Thyroid gland (tissue), 4 donors: ENCODE measurements at regions not wholly inside any gene's neighbourhood (a gene's known extent, or its start where the extent isn't known, plus 50 kb on each side); places are given as distances from the start of the nearest gene placed in this dataset.

Experiments used
- DNase-seq, 2 donors: peaks; one replicate each; pipeline ENCODE4 v3.0.0-alpha.2; 2019
- H3K27ac ChIP-seq, 3 donors: fragments of 200-600 bp; sonication (generic); 1 replicate in 2 of 3; 2 replicates in 1 of 3; pipeline ENCODE4 v1.5.1; 2016 to 2019; ENCODE audit warnings: mild to moderate bottlenecking in 1 of 3, moderate library complexity in 1 of 3
- H3K27me3 ChIP-seq: fragments of 200-600 bp; sonication (generic); one replicate; pipeline ENCODE4 v1.5.1; 2019
- H3K36me3 ChIP-seq, 2 donors: fragments of 200-600 bp; sonication (generic); one replicate each; pipeline ENCODE4 v1.5.1; 2016 to 2019
- H3K4me1 ChIP-seq, 2 donors: fragments of 200-600 bp; sonication (generic); one replicate each; pipeline ENCODE4 v1.5.1; 2017 to 2019
- H3K4me3 ChIP-seq, 3 donors: fragments of 200-600 bp; sonication (generic); replicated peaks in 1 of 3; 1 replicate in 2 of 3; 2 replicates in 1 of 3; pipeline ENCODE4 v1.5.1; 2016; ENCODE audit warnings: mild to moderate bottlenecking in 1 of 3
- H3K9me3 ChIP-seq: fragments of 200-600 bp; sonication (generic); one replicate; pipeline ENCODE4 v1.5.1; 2017
- POLR2A ChIP-seq, 2 donors: fragments of 450-650 bp; IDR thresholded peaks; one replicate each; pipeline ENCODE4 v1.6.1; 2017; ENCODE audit warnings: antibody characterized with exemption in 2 of 2, mild to moderate bottlenecking in 2 of 2, moderate library complexity in 1 of 2
- WGBS, 2 donors: methylation state at CpG; one replicate each; pipeline ENCODE4 v1.1.5; 2017; 5-methylcytosine and 5-hydroxymethylcytosine counted together
- intact Hi-C: fragments of 100-400 bp; cut with DNase I; formaldehyde crosslinking; loops from one replicate; pipeline ENCODE4 v1.15.1; 2023
- TF ChIP-seq, protein P1 (sequence below), 6 experiments: fragments of 200-600 bp in 3 of 6; fragments of 450-650 bp in 3 of 6; sonication (generic) in 3 of 6; IDR thresholded peaks; one replicate each; pipeline ENCODE4 v1.5.1; 2016 to 2019; ENCODE audit warnings: antibody characterized with exemption in 6 of 6, mild to moderate bottlenecking in 2 of 6, inconsistent platforms in 1 of 6, moderate library complexity in 1 of 6

DNA sequence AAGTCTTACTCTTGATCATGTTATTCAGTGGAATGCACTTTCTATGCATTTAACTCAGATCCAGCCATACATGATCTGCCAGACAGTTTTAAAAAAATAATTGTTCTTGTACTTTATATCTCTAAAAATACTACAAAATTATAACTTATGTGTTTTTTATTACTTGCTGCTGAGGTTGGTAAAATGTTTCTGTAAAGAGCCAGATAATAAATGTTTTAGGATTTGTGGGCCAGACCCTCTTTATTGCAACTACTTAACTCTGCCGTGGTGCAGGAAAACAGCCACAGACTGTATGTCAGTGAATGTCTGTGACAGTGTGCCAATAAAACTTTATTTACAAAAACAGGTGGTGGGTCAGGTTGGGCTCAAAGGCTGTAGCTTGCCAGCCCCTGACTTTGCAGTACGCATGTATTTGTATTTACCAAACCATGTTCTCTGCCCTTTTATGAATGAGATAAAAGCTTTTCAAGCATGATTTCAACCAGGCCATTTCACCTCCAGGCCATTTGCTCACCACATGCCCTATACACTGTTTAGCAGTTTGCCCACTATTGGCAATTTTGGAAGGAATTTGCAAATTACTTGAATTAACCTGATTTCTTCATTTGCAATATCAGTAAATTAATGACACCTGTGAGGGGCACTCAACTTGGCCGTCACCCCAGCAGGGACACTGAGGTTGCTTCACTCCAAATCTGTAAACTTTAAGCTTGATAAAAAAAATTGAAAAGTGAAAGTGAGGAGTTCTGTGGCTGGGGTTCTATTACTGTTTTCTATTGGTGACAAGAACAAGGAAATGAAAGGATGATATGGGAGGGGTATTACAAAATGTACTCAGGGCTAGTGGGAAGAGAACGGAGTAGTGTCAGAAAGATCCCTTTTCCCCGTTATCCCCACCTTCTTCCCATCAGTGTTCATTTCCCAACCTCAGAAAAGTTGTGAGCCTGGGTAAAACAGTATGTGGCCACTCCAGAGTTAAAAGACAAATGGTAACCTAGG, 133.4 kb downstream of the CEBPB start:
- H3K9me3 ChIP-seq = no peaks in the 10 kb centered on the region
- 91 to 93% methylated on average over 5 of the region's 5 CpGs for WGBS, 2 donors
- H3K4me3 ChIP-seq = no peak overlapping the region
- H3K27ac ChIP-seq = peak overlapping the region in 1 of 3 donors; percentile 92
- TF ChIP-seq POLR2A (IDR thresholded peaks at IDR 0.05) = no peak
- TF ChIP-seq, protein P1, sequence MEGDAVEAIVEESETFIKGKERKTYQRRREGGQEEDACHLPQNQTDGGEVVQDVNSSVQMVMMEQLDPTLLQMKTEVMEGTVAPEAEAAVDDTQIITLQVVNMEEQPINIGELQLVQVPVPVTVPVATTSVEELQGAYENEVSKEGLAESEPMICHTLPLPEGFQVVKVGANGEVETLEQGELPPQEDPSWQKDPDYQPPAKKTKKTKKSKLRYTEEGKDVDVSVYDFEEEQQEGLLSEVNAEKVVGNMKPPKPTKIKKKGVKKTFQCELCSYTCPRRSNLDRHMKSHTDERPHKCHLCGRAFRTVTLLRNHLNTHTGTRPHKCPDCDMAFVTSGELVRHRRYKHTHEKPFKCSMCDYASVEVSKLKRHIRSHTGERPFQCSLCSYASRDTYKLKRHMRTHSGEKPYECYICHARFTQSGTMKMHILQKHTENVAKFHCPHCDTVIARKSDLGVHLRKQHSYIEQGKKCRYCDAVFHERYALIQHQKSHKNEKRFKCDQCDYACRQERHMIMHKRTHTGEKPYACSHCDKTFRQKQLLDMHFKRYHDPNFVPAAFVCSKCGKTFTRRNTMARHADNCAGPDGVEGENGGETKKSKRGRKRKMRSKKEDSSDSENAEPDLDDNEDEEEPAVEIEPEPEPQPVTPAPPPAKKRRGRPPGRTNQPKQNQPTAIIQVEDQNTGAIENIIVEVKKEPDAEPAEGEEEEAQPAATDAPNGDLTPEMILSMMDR (IDR thresholded peaks at IDR 0.05) = no peak
- no peaks in the 10 kb centered on the region for H3K27me3 ChIP-seq
- H3K4me1 ChIP-seq = peaks cover 22 to 31% of the 10 kb centered on the region in 2 donors
- no peak for DNase-seq
- intact Hi-C loops = no loop called here
- H3K36me3 ChIP-seq = no peaks in the 10 kb centered on the region

DNA sequence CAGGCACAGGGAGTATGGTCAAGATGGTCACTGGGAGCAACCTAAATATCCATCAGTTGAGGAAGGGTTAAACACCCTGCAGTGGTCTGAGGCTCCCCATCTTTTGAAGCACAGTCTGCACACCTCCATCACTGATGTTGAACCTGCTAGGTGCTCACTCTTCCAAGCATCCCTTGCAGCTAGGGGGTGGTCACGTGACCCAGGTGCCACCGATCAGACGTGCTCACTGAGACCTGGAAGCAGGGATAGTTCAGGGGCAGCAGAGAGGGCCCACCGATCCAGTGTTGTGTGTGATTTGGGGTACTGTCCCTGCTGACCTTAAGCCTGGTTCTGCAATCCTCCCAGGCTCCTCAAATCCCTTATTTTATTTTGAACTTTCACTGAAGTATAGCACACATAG, 134.6 kb downstream of the CEBPB start:
- Histone ChIP-seq H3K27me3 (no peaks in the 10 kb centered on the region), H3K4me1 (peaks cover 19 to 27% of the 10 kb centered on the region in 2 donors), H3K4me3 (no peak overlapping the region), H3K9me3 (no peaks in the 10 kb centered on the region), H3K36me3 (no peaks in the 10 kb centered on the region), H3K27ac (no peak overlapping the region)
- DNase-seq = peak in 1 of 2 donors; percentile 1
- intact Hi-C loops = no loop called here
- TF ChIP-seq POLR2A (IDR thresholded peaks at IDR 0.05) = no peak
- TF ChIP-seq, protein P1 (IDR thresholded peaks at IDR 0.05) = no peak
- WGBS, 2 donors = 94 to 96% methylated on average over 4 of the region's 4 CpGs

DNA sequence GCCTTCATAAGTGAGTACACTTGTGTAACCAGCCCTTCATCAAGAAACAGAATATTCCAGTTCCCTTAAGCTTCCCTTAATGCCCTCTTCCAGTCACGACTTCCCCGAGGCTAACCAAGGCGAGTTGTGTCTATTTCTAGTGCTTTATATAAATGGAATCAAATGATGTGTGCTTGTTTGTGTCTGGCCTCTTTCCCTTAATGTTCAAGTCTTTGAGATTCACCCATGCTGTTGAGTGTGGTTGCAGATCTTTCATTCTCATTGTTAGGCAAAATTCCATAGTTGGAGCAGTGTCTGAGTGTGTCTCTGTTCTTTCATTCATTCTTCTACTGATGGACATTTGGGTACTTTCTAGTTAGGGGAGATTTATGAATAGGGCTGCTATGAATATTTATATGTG, 135.0 kb downstream of the CEBPB start:
- 77 to 90% methylated on average over 3 of the region's 3 CpGs for WGBS, 2 donors
- Histone ChIP-seq H3K4me3 (no peak overlapping the region), H3K36me3 (no peaks in the 10 kb centered on the region), H3K27ac (no peak overlapping the region), H3K4me1 (peaks cover 17 to 27% of the 10 kb centered on the region in 2 donors), H3K9me3 (no peaks in the 10 kb centered on the region), H3K27me3 (no peaks in the 10 kb centered on the region)
- TF ChIP-seq POLR2A (IDR thresholded peaks at IDR 0.05) = no peak
- TF ChIP-seq, protein P1 (IDR thresholded peaks at IDR 0.05) = no peak
- intact Hi-C loops = no loop called here
- DNase-seq = no peak

DNA sequence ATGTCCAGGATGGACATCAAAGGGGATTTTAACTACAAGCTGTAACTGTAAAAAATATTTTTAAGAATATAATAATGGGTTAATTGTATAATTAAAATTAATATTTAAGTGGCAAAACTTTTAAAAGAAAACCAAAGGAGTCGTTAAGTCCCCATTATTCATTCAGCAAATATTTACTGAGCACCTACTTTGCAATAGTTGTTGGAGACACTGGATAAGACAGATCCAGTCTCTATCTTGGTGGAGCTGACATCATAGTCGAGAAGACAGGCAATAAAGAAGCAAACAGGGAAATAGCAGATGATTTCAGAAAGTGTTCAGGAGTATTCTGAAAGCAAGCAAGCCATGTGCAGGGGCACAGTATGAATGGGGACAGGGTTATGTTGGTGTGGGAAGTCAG, 137.0 kb downstream of the CEBPB start:
- Histone ChIP-seq H3K36me3 (no peaks in the 10 kb centered on the region), H3K4me1 (peaks cover 19 to 27% of the 10 kb centered on the region in 2 donors), H3K9me3 (no peaks in the 10 kb centered on the region), H3K4me3 (no peak overlapping the region), H3K27me3 (no peaks in the 10 kb centered on the region), H3K27ac (no peak overlapping the region)
- DNase-seq = no peak
- no peak for TF ChIP-seq POLR2A (IDR thresholded peaks at IDR 0.05)
- TF ChIP-seq, protein P1 (IDR thresholded peaks at IDR 0.05) = no peak
- 86 to 87% methylated on average over 2 of the region's 2 CpGs for WGBS, 2 donors
- intact Hi-C loops = no loop called here
